ENCODE measurements at regions not wholly inside any gene's neighbourhood (a gene's known extent, or its start where the extent isn't known, plus 50 kb on each side); places are given as distances from the start of the nearest gene placed in this dataset.

- H3K4me3 ChIP-seq (ENCODE audit: low read length), result no peak overlapping the region
- no peak for ATAC-seq (ENCODE audit: poor library complexity)
- Mint-ChIP-seq H3K36me3 (ENCODE audit: low read depth) (no peaks in the 10 kb centered on the region), H3K27ac (no peak overlapping the region), H3K27me3 (peaks cover 23% of the 10 kb centered on the region), H3K9me3 (no peaks in the 10 kb centered on the region), H3K4me1 (ENCODE audit: low read depth) (no peaks in the 10 kb centered on the region), H3K4me3 (no peak overlapping the region)
- CTCF ChIA-PET, result no interaction called here
- H3K4me1 ChIP-seq (ENCODE audit: insufficient read depth, low read length), result no peaks in the 10 kb centered on the region
- no peak for TF ChIP-seq CTCF (IDR thresholded peaks at IDR 0.05)
- no peak for DNase-seq
- POLR2A ChIA-PET, result no interaction called here
- H3K27ac ChIP-seq (ENCODE audit: low read depth in 1 of 2, low read length in 2 of 2), result no peak overlapping the region
- no peaks in the 10 kb centered on the region for H3K36me3 ChIP-seq (ENCODE audit: insufficient read depth, low read length)
- intact Hi-C loops (cut with DNase I, micrococcal nuclease), result no loop called here
- peaks cover 0 to 3% of the 10 kb centered on the region in 2 experiments for H3K27me3 ChIP-seq (ENCODE audit: control insufficient read depth in 1 of 2, insufficient read depth in 2 of 2, low read length in 2 of 2)
- H3K9me3 ChIP-seq (ENCODE audit: control insufficient read depth in 1 of 2, insufficient read depth in 1 of 2, low read length in 2 of 2), result no peaks in the 10 kb centered on the region
These were observed 69.6 kb upstream of the RASGRF1 start for GRCh38 chr15:79160211-79160610.

GRCh38 chr15:79157631-79158592 lies 67.3 kb upstream of the RASGRF1 start:
- Histone ChIP-seq H3K36me3 (ENCODE audit: insufficient read depth, low read length) (no peaks in the 10 kb centered on the region), H3K27me3 (ENCODE audit: control insufficient read depth in 1 of 2, insufficient read depth in 2 of 2, low read length in 2 of 2) (peaks cover 0 to 4% of the 10 kb centered on the region in 2 experiments), H3K27ac (ENCODE audit: low read depth in 1 of 2, low read length in 2 of 2) (no peak overlapping the region), H3K4me1 (ENCODE audit: insufficient read depth, low read length) (no peaks in the 10 kb centered on the region), H3K4me3 (ENCODE audit: low read length) (no peak overlapping the region), H3K9me3 (ENCODE audit: control insufficient read depth in 1 of 2, insufficient read depth in 1 of 2, low read length in 2 of 2) (no peaks in the 10 kb centered on the region)
- no peak for TF ChIP-seq CTCF (IDR thresholded peaks at IDR 0.05)
- no peak overlapping the region for H3K27ac Mint-ChIP-seq
- peaks cover 9% of the 10 kb centered on the region for H3K27me3 Mint-ChIP-seq
- no peak overlapping the region for H3K4me3 Mint-ChIP-seq
- H3K4me1 Mint-ChIP-seq (ENCODE audit: low read depth), result no peaks in the 10 kb centered on the region
- H3K9me3 Mint-ChIP-seq, result no peaks in the 10 kb centered on the region
- intact Hi-C loops (cut with DNase I, micrococcal nuclease), result no loop called here
- ATAC-seq (ENCODE audit: poor library complexity) (no peak), DNase-seq (no peak)
- H3K36me3 Mint-ChIP-seq (ENCODE audit: low read depth), result no peaks in the 10 kb centered on the region
- POLR2A ChIA-PET, result no interaction called here
- CTCF ChIA-PET, result no interaction called here

GRCh38 chr15:79156704-79157375 lies 66.3 kb upstream of the RASGRF1 start:
- no peaks in the 10 kb centered on the region for H3K4me1 ChIP-seq (ENCODE audit: insufficient read depth, low read length)
- H3K4me1 Mint-ChIP-seq (ENCODE audit: low read depth), result no peaks in the 10 kb centered on the region
- no peak overlapping the region for H3K4me3 ChIP-seq (ENCODE audit: low read length)
- TF ChIP-seq CTCF (IDR thresholded peaks at IDR 0.05), result no peak
- CTCF ChIA-PET, result no interaction called here
- H3K27ac Mint-ChIP-seq, result no peak overlapping the region
- peaks cover 0 to 4% of the 10 kb centered on the region in 2 experiments for H3K27me3 ChIP-seq (ENCODE audit: control insufficient read depth in 1 of 2, insufficient read depth in 2 of 2, low read length in 2 of 2)
- no peaks in the 10 kb centered on the region for H3K9me3 Mint-ChIP-seq
- H3K36me3 Mint-ChIP-seq (ENCODE audit: low read depth), result no peaks in the 10 kb centered on the region
- intact Hi-C loops (cut with DNase I, micrococcal nuclease), result no loop called here
- no peak overlapping the region for H3K27ac ChIP-seq (ENCODE audit: low read depth in 1 of 2, low read length in 2 of 2)
- ATAC-seq (ENCODE audit: poor library complexity) (no peak), DNase-seq (no peak)
- H3K27me3 Mint-ChIP-seq, result peaks cover 9% of the 10 kb centered on the region
- no peaks in the 10 kb centered on the region for H3K36me3 ChIP-seq (ENCODE audit: insufficient read depth, low read length)
- no peak overlapping the region for H3K4me3 Mint-ChIP-seq
- POLR2A ChIA-PET, result no interaction called here
- no peaks in the 10 kb centered on the region for H3K9me3 ChIP-seq (ENCODE audit: control insufficient read depth in 1 of 2, insufficient read depth in 1 of 2, low read length in 2 of 2)

All from CD4-positive, alpha-beta T cell (primary cell).